Epithelial cell of esophagus (primary cell): ENCODE measurements at regions not wholly inside any gene's neighbourhood (a gene's known extent, or its start where the extent isn't known, plus 50 kb on each side); places are given as distances from the start of the nearest gene placed in this dataset.
"Not testable (repeated sequence)": the region's sequence is repeated elsewhere in the genome, so short reads cannot be mapped to it uniquely, and the experiment has no call there.

ENCODE experiments used
- DNase-seq: peaks from one replicate; pipeline ENCODE4 v3.0.0; 2010; ENCODE audit warnings: low read depth
- H3K4me3 ChIP-seq: 2 replicates; pipeline ENCODE4 v1.5.1; 2011; ENCODE audit warnings: mild to moderate bottlenecking, low read length, control low read depth
- CTCF ChIP-seq: IDR thresholded peaks from 2 replicates; pipeline ENCODE4 v1.5.1; 2011; ENCODE audit warnings: low read depth, mild to moderate bottlenecking, low read length, control low read depth, inconsistent platforms; ENCODE audit not compliant: insufficient read depth; ENCODE audit errors: missing control alignments

- H3K4me3 ChIP-seq: no peak overlapping the region
- no peak for DNase-seq
- no peak for TF ChIP-seq CTCF
Observed at GRCh38 chr1:61552630-61553305, 172.2 kb downstream of the TM2D1 start.

GRCh38 chr1:61547302-61547701, 177.6 kb downstream of the TM2D1 start:
- DNase-seq, H3K4me3 ChIP-seq: not testable (repeated sequence)

- DNase-seq, H3K4me3 ChIP-seq: not testable (repeated sequence)
Observed at GRCh38 chr1:61544870-61545269, 180.1 kb downstream of the TM2D1 start.

GRCh38 chr1:61543498-61543897, 181.4 kb downstream of the TM2D1 start:
- not testable (repeated sequence) for DNase-seq, H3K4me3 ChIP-seq

GRCh38 chr1:61539720-61540462, 185.1 kb downstream of the TM2D1 start:
- no peak for TF ChIP-seq CTCF
- H3K4me3 ChIP-seq: no peak overlapping the region
- no peak for DNase-seq

- DNase-seq: no peak
- no peak for TF ChIP-seq CTCF
- no peak overlapping the region for H3K4me3 ChIP-seq
Observed at GRCh38 chr1:61538228-61538627, 186.7 kb downstream of the TM2D1 start.

GRCh38 chr1:61536174-61537108, 188.5 kb downstream of the TM2D1 start:
- no peak overlapping the region for H3K4me3 ChIP-seq
- TF ChIP-seq CTCF: no peak
- DNase-seq: no peak

- DNase-seq: no peak
- no peak for TF ChIP-seq CTCF
- no peak overlapping the region for H3K4me3 ChIP-seq
Observed at GRCh38 chr1:61534847-61535246, 190.1 kb downstream of the TM2D1 start.
